ENCODE measurements at regions not wholly inside any gene's neighbourhood (a gene's known extent, or its start where the extent isn't known, plus 50 kb on each side); places are given as distances from the start of the nearest gene placed in this dataset.
"Not testable (repeated sequence)": the region's sequence is repeated elsewhere in the genome, so short reads cannot be mapped to it uniquely, and the experiment has no call there.

GRCh38 chr10:83539528-83540308 lies 599.6 kb upstream of the GHITM start:
- no peak for TF ChIP-seq CTCF (IDR thresholded peaks at IDR 0.05; ENCODE audit: control extremely low read depth, extremely low read depth, low read depth, missing control alignments)
- ChIA-PET CTCF (interaction anchor here (1.2 to 2.6 kb wide), 6 partner anchors 9 to 332 kb away, joined by 3 to 12 read pairs (median 4); no protein-coding TSS in a partner anchor), POLR2A (interaction anchor here (0.8 kb wide), 1 partner anchor 64 kb away, joined by 3 read pairs; no protein-coding TSS in a partner anchor)
- DNase-seq (ENCODE audit: extremely low spot score): no peak

- ChIA-PET POLR2A (no interaction called here), CTCF (interaction anchor here (0.9 to 2.3 kb wide), 5 partner anchors 8 to 453 kb away, joined by 3 to 10 read pairs (median 3); no protein-coding TSS in a partner anchor)
- no peak for TF ChIP-seq CTCF (IDR thresholded peaks at IDR 0.05; ENCODE audit: control extremely low read depth, extremely low read depth, low read depth, missing control alignments)
- no peak for DNase-seq (ENCODE audit: extremely low spot score)
Measured at GRCh38 chr10:83541046-83541445, 598.3 kb upstream of the GHITM start.

- no peak for DNase-seq (ENCODE audit: extremely low spot score)
- TF ChIP-seq CTCF (IDR thresholded peaks at IDR 0.05; ENCODE audit: control extremely low read depth, extremely low read depth, low read depth, missing control alignments): no peak
- ChIA-PET POLR2A (no interaction called here), CTCF (interaction anchor here (1.1 to 1.7 kb wide), 4 partner anchors 8 to 17 kb away, joined by 4 to 5 read pairs (median 4); no protein-coding TSS in a partner anchor)
Measured at GRCh38 chr10:83542774-83543411, 596.4 kb upstream of the GHITM start.

- ChIA-PET CTCF (interaction anchor here (1.1 to 2.2 kb wide), 8 partner anchors 8 to 327 kb away, joined by 3 to 5 read pairs (median 4); no protein-coding TSS in a partner anchor), POLR2A (no interaction called here)
- no peak for TF ChIP-seq CTCF (IDR thresholded peaks at IDR 0.05; ENCODE audit: control extremely low read depth, extremely low read depth, low read depth, missing control alignments)
- DNase-seq (ENCODE audit: extremely low spot score): no peak
Measured at GRCh38 chr10:83543691-83544462, 595.4 kb upstream of the GHITM start.

GRCh38 chr10:83545901-83546391 lies 593.4 kb upstream of the GHITM start:
- no peak for TF ChIP-seq CTCF (IDR thresholded peaks at IDR 0.05; ENCODE audit: control extremely low read depth, extremely low read depth, low read depth, missing control alignments)
- ChIA-PET CTCF (interaction anchor here (1.0 to 1.6 kb wide), 8 partner anchors 11 to 58 kb away, joined by 3 to 5 read pairs (median 3); no protein-coding TSS in a partner anchor), POLR2A (no interaction called here)

GRCh38 chr10:83551190-83551589 lies 588.1 kb upstream of the GHITM start:
- DNase-seq (ENCODE audit: extremely low spot score); POLR2A ChIA-PET: not testable (repeated sequence)
- CTCF ChIA-PET: interaction anchor here (0.9 to 1.3 kb wide), 2 partner anchors 8 to 11 kb away, joined by 3 to 4 read pairs; no protein-coding TSS in a partner anchor

More at GRCh38 chr10:83545901-83546391, 593.4 kb upstream of the GHITM start:
- DNase-seq (ENCODE audit: extremely low spot score): no peak

Data from GM10248 (cell line).